ENCODE measurements at regions not wholly inside any gene's neighbourhood (a gene's known extent, or its start where the extent isn't known, plus 50 kb on each side); places are given as distances from the start of the nearest gene placed in this dataset.

GRCh38 chr14:51544471-51544870 is 107.2 kb upstream of the FRMD6 start:
- no peaks in the 10 kb centered on the region for H3K9me3 Mint-ChIP-seq
- no peak overlapping the region for H3K27ac Mint-ChIP-seq
- H3K4me1 Mint-ChIP-seq (ENCODE audit: low read depth), result no peaks in the 10 kb centered on the region
- no peaks in the 10 kb centered on the region for H3K36me3 Mint-ChIP-seq (ENCODE audit: low read depth)
- peaks cover 13% of the 10 kb centered on the region for H3K27me3 Mint-ChIP-seq (ENCODE audit: low read depth)
- no peak overlapping the region for H3K4me3 Mint-ChIP-seq
- DNase-seq (ENCODE audit: low spot score), result no peak

- H3K27me3 Mint-ChIP-seq (ENCODE audit: low read depth), result peaks cover 13% of the 10 kb centered on the region
- H3K36me3 Mint-ChIP-seq (ENCODE audit: low read depth), result no peaks in the 10 kb centered on the region
- H3K9me3 Mint-ChIP-seq, result no peaks in the 10 kb centered on the region
- no peak overlapping the region for H3K4me3 Mint-ChIP-seq
- DNase-seq (ENCODE audit: low spot score), result no peak
- no peak overlapping the region for H3K27ac Mint-ChIP-seq
- no peaks in the 10 kb centered on the region for H3K4me1 Mint-ChIP-seq (ENCODE audit: low read depth)
These were observed 106.8 kb upstream of the FRMD6 start for GRCh38 chr14:51544901-51545300.

- no peaks in the 10 kb centered on the region for H3K4me1 Mint-ChIP-seq (ENCODE audit: low read depth)
- no peak for DNase-seq (ENCODE audit: low spot score)
- no peaks in the 10 kb centered on the region for H3K9me3 Mint-ChIP-seq
- H3K27me3 Mint-ChIP-seq (ENCODE audit: low read depth), result peaks cover 13% of the 10 kb centered on the region
- H3K4me3 Mint-ChIP-seq, result no peak overlapping the region
- no peak overlapping the region for H3K27ac Mint-ChIP-seq
- no peaks in the 10 kb centered on the region for H3K36me3 Mint-ChIP-seq (ENCODE audit: low read depth)
These were observed 106.3 kb upstream of the FRMD6 start for GRCh38 chr14:51545396-51545795.

GRCh38 chr14:51546099-51546498 is 105.6 kb upstream of the FRMD6 start:
- Mint-ChIP-seq H3K27me3 (ENCODE audit: low read depth) (peaks cover 13% of the 10 kb centered on the region), H3K4me1 (ENCODE audit: low read depth) (no peaks in the 10 kb centered on the region), H3K9me3 (no peaks in the 10 kb centered on the region), H3K4me3 (no peak overlapping the region), H3K27ac (no peak overlapping the region), H3K36me3 (ENCODE audit: low read depth) (no peaks in the 10 kb centered on the region)
- no peak for DNase-seq (ENCODE audit: low spot score)

- Mint-ChIP-seq H3K4me1 (ENCODE audit: low read depth) (no peaks in the 10 kb centered on the region), H3K4me3 (no peak overlapping the region), H3K36me3 (ENCODE audit: low read depth) (no peaks in the 10 kb centered on the region), H3K27me3 (ENCODE audit: low read depth) (peaks cover 9% of the 10 kb centered on the region), H3K9me3 (no peaks in the 10 kb centered on the region), H3K27ac (no peak overlapping the region)
- DNase-seq (ENCODE audit: low spot score), result no peak
These were observed 105.0 kb upstream of the FRMD6 start for GRCh38 chr14:51546603-51547258.

- Mint-ChIP-seq H3K9me3 (no peaks in the 10 kb centered on the region), H3K27ac (no peak overlapping the region), H3K4me1 (ENCODE audit: low read depth) (no peaks in the 10 kb centered on the region), H3K36me3 (ENCODE audit: low read depth) (no peaks in the 10 kb centered on the region), H3K27me3 (ENCODE audit: low read depth) (peaks cover 9% of the 10 kb centered on the region), H3K4me3 (no peak overlapping the region)
- no peak for DNase-seq (ENCODE audit: low spot score)
These were observed 104.5 kb upstream of the FRMD6 start for GRCh38 chr14:51547260-51547659.

DNA sequence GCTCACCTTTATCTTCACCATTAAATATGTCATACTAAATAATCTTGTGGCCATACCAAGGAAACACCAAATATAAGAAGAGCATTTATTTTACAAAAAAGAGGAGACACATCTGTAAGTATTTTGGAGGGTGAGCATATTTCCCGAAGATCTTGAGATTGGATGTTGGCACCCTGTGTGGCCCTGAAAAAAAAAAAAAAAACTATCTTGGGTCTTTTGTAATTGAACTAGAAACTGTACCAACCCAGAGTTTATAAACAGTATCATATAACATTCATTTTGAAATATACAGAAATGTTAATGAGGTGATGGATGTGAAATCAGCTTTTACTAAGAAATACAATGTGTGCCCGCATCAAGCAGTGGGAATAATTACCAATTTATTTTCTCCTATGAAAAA is 104.0 kb upstream of the FRMD6 start:
- peaks cover 8% of the 10 kb centered on the region for H3K27me3 Mint-ChIP-seq (ENCODE audit: low read depth)
- no peaks in the 10 kb centered on the region for H3K36me3 Mint-ChIP-seq (ENCODE audit: low read depth)
- no peaks in the 10 kb centered on the region for H3K4me1 Mint-ChIP-seq (ENCODE audit: low read depth)
- H3K4me3 Mint-ChIP-seq, result no peak overlapping the region
- H3K9me3 Mint-ChIP-seq, result no peaks in the 10 kb centered on the region
- H3K27ac Mint-ChIP-seq, result no peak overlapping the region
- DNase-seq (ENCODE audit: low spot score), result no peak

GRCh38 chr14:51548187-51548586 is 103.5 kb upstream of the FRMD6 start:
- Mint-ChIP-seq H3K4me3 (no peak overlapping the region), H3K9me3 (no peaks in the 10 kb centered on the region), H3K4me1 (ENCODE audit: low read depth) (no peaks in the 10 kb centered on the region), H3K27me3 (ENCODE audit: low read depth) (peaks cover 8% of the 10 kb centered on the region), H3K36me3 (ENCODE audit: low read depth) (no peaks in the 10 kb centered on the region), H3K27ac (no peak overlapping the region)
- no peak for DNase-seq (ENCODE audit: low spot score)

- H3K9me3 Mint-ChIP-seq, result no peaks in the 10 kb centered on the region
- no peaks in the 10 kb centered on the region for H3K4me1 Mint-ChIP-seq (ENCODE audit: low read depth)
- no peak for DNase-seq (ENCODE audit: low spot score)
- H3K36me3 Mint-ChIP-seq (ENCODE audit: low read depth), result no peaks in the 10 kb centered on the region
- H3K27me3 Mint-ChIP-seq (ENCODE audit: low read depth), result peaks cover 13% of the 10 kb centered on the region
- H3K27ac Mint-ChIP-seq, result no peak overlapping the region
- H3K4me3 Mint-ChIP-seq, result no peak overlapping the region
These were observed 101.1 kb upstream of the FRMD6 start for GRCh38 chr14:51550636-51551035.

DNA sequence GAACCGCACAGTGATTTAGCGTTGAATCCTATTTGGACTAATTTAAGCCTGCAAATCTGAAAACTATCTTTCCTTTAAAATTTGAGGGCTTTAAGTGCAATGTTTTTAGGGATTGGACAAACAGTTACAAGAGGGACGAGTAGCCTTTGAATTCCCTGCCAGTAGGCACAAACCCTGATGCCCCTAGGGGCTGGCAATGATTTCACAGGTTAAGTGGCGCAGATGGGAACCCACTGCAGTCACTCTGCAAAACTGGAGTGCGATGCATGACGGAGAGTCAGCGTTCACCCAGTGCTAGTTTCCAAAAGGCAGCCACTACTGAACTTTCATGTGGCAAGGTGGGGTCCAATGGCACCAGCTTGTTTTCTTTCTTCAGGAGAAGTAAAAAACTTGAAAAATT is 99.4 kb upstream of the FRMD6 start:
- Mint-ChIP-seq H3K27me3 (ENCODE audit: low read depth) (peaks cover 15% of the 10 kb centered on the region), H3K27ac (no peak overlapping the region), H3K4me1 (ENCODE audit: low read depth) (no peaks in the 10 kb centered on the region), H3K36me3 (ENCODE audit: low read depth) (no peaks in the 10 kb centered on the region), H3K4me3 (no peak overlapping the region), H3K9me3 (no peaks in the 10 kb centered on the region)
- no peak for DNase-seq (ENCODE audit: low spot score)

- Mint-ChIP-seq H3K36me3 (ENCODE audit: low read depth) (no peaks in the 10 kb centered on the region), H3K4me1 (ENCODE audit: low read depth) (no peaks in the 10 kb centered on the region), H3K27me3 (ENCODE audit: low read depth) (peaks cover 13% of the 10 kb centered on the region), H3K27ac (no peak overlapping the region), H3K9me3 (no peaks in the 10 kb centered on the region), H3K4me3 (no peak overlapping the region)
- no peak for DNase-seq (ENCODE audit: low spot score)
These were observed 98.8 kb upstream of the FRMD6 start for GRCh38 chr14:51552768-51553404.

GRCh38 chr14:51554339-51554920 is 97.3 kb upstream of the FRMD6 start:
- H3K27me3 Mint-ChIP-seq (ENCODE audit: low read depth), result peaks cover 13% of the 10 kb centered on the region
- no peaks in the 10 kb centered on the region for H3K36me3 Mint-ChIP-seq (ENCODE audit: low read depth)
- no peaks in the 10 kb centered on the region for H3K9me3 Mint-ChIP-seq
- no peak for DNase-seq (ENCODE audit: low spot score)
- H3K27ac Mint-ChIP-seq, result no peak overlapping the region
- no peaks in the 10 kb centered on the region for H3K4me1 Mint-ChIP-seq (ENCODE audit: low read depth)
- no peak overlapping the region for H3K4me3 Mint-ChIP-seq

- DNase-seq (ENCODE audit: low spot score), result no peak
- H3K27ac Mint-ChIP-seq, result no peak overlapping the region
- H3K9me3 Mint-ChIP-seq, result no peaks in the 10 kb centered on the region
- peaks cover 13% of the 10 kb centered on the region for H3K27me3 Mint-ChIP-seq (ENCODE audit: low read depth)
- H3K36me3 Mint-ChIP-seq (ENCODE audit: low read depth), result no peaks in the 10 kb centered on the region
- H3K4me3 Mint-ChIP-seq, result no peak overlapping the region
- no peaks in the 10 kb centered on the region for H3K4me1 Mint-ChIP-seq (ENCODE audit: low read depth)
These were observed 96.8 kb upstream of the FRMD6 start for GRCh38 chr14:51554953-51555352.

GRCh38 chr14:51561141-51561540 is 90.6 kb upstream of the FRMD6 start:
- no peak for DNase-seq (ENCODE audit: low spot score)
- H3K27me3 Mint-ChIP-seq (ENCODE audit: low read depth), result peaks cover 7% of the 10 kb centered on the region
- no peaks in the 10 kb centered on the region for H3K9me3 Mint-ChIP-seq
- no peaks in the 10 kb centered on the region for H3K4me1 Mint-ChIP-seq (ENCODE audit: low read depth)
- no peak overlapping the region for H3K4me3 Mint-ChIP-seq
- no peaks in the 10 kb centered on the region for H3K36me3 Mint-ChIP-seq (ENCODE audit: low read depth)
- no peak overlapping the region for H3K27ac Mint-ChIP-seq
